Neuronal stem cell (in vitro differentiated cells): ENCODE measurements at regions not wholly inside any gene's neighbourhood (a gene's known extent, or its start where the extent isn't known, plus 50 kb on each side); places are given as distances from the start of the nearest gene placed in this dataset.
"Not testable (repeated sequence)": the region's sequence is repeated elsewhere in the genome, so short reads cannot be mapped to it uniquely, and the experiment has no call there.

Experiments used
- DNase-seq: peaks from one replicate; pipeline ENCODE4 v3.0.0-alpha.2; 2013; ENCODE audit warnings: low spot score
- H2AFZ ChIP-seq: one replicate; pipeline ENCODE4 v1.6.1; 2013; ENCODE audit warnings: mild to moderate bottlenecking, low read length, inconsistent platforms
- H2AK5ac ChIP-seq: 2 replicates; pipeline ENCODE4 v1.6.1; 2013; ENCODE audit warnings: low read depth, mild to moderate bottlenecking, inconsistent platforms, low read length, moderate library complexity, mixed read lengths
- H2BK120ac ChIP-seq: 2 replicates; pipeline ENCODE4 v1.6.1; 2013; ENCODE audit warnings: low read depth, mild to moderate bottlenecking, inconsistent platforms, low read length, moderate library complexity, mixed read lengths
- H2BK12ac ChIP-seq: one replicate; pipeline ENCODE4 v1.6.1; 2013; ENCODE audit warnings: low read length, inconsistent platforms
- H2BK15ac ChIP-seq: 2 replicates; pipeline ENCODE4 v1.6.1; 2013; ENCODE audit warnings: mild to moderate bottlenecking, low read length, inconsistent platforms, mixed read lengths
- H2BK5ac ChIP-seq: one replicate; pipeline ENCODE4 v1.6.1; 2013; ENCODE audit warnings: inconsistent platforms, mild to moderate bottlenecking, low read length, moderate library complexity
- H3K14ac ChIP-seq: one replicate; pipeline ENCODE4 v1.6.1; 2013; ENCODE audit warnings: low read length, inconsistent platforms
- H3K18ac ChIP-seq: 2 replicates; pipeline ENCODE4 v1.6.1; 2013; ENCODE audit warnings: low read length, inconsistent platforms
- H3K23ac ChIP-seq: 2 replicates; pipeline ENCODE4 v1.6.1; 2013; ENCODE audit warnings: low read depth, mild to moderate bottlenecking, mixed read lengths, low read length, inconsistent platforms; ENCODE audit not compliant: poor library complexity
- H3K27ac ChIP-seq: replicated peaks from 3 replicates; pipeline ENCODE4 v1.5.1; 2013; ENCODE audit warnings: low read length, inconsistent platforms
- H3K27me3 ChIP-seq, 3 experiments: 2 replicates each; pipeline ENCODE4 v1.6.1; 2013; ENCODE audit warnings: low read length in 3 of 3, mild to moderate bottlenecking in 2 of 3, inconsistent platforms in 1 of 3, low read depth in 1 of 3, mixed read lengths in 1 of 3, moderate library complexity in 1 of 3; ENCODE audit not compliant: control insufficient read depth in 3 of 3, insufficient read depth in 3 of 3
- H3K36me3 ChIP-seq, 2 donors: replicated peaks in 1 of 2; 2 replicates each; pipeline ENCODE4 v1.6.1; 2013; ENCODE audit warnings: low read length in 2 of 2; ENCODE audit not compliant: control insufficient read depth in 2 of 2, insufficient read depth in 2 of 2
- H3K4ac ChIP-seq: 2 replicates; pipeline ENCODE4 v1.6.1; 2013; ENCODE audit warnings: inconsistent platforms, mild to moderate bottlenecking, low read length, moderate library complexity
- H3K4me1 ChIP-seq, 2 donors: 1 replicate in 1 of 2; 2 replicates in 1 of 2; pipeline ENCODE4 v1.6.1; 2013; ENCODE audit warnings: low read length in 2 of 2, low read depth in 1 of 2; ENCODE audit not compliant: control insufficient read depth in 2 of 2, insufficient read depth in 1 of 2
- H3K4me2 ChIP-seq: one replicate; pipeline ENCODE4 v1.6.1; 2013; ENCODE audit warnings: mild to moderate bottlenecking, low read length, inconsistent platforms; ENCODE audit not compliant: insufficient read depth, poor library complexity, severe bottlenecking
- H3K4me3 ChIP-seq, 2 donors: 2 replicates each; pipeline ENCODE4 v1.5.1; 2013; ENCODE audit warnings: low read length in 2 of 2, mild to moderate bottlenecking in 2 of 2, inconsistent platforms in 1 of 2, moderate library complexity in 1 of 2
- H3K79me1 ChIP-seq: one replicate; pipeline ENCODE4 v1.6.1; 2013; ENCODE audit warnings: low read depth, mild to moderate bottlenecking, inconsistent platforms, low read length, moderate library complexity
- H3K9ac ChIP-seq: one replicate; pipeline ENCODE4 v1.6.1; 2013; ENCODE audit warnings: mild to moderate bottlenecking, low read depth, low read length, inconsistent platforms; ENCODE audit not compliant: poor library complexity
- H3K9me3 ChIP-seq, 2 donors: replicated peaks in 1 of 2; 2 replicates each; pipeline versions ENCODE3 to v1.6.1; 2013; ENCODE audit warnings: low read length in 2 of 2, mild to moderate bottlenecking in 2 of 2, inconsistent platforms in 1 of 2, low read depth in 1 of 2, mixed read lengths in 1 of 2, moderate library complexity in 1 of 2; ENCODE audit not compliant: control insufficient read depth in 2 of 2, insufficient read depth in 1 of 2
- H4K8ac ChIP-seq: one replicate; pipeline ENCODE4 v1.6.1; 2013; ENCODE audit warnings: low read depth, mild to moderate bottlenecking, inconsistent platforms, low read length, moderate library complexity
- H4K91ac ChIP-seq: one replicate; pipeline ENCODE4 v1.6.1; 2013; ENCODE audit warnings: low read length, low read depth, mild to moderate bottlenecking, inconsistent platforms; ENCODE audit not compliant: poor library complexity
- WGBS, 2 donors: extraction: QIAGEN DNeasy Blood & Tissue Kit; methylation state at CpG; one replicate each; pipeline ENCODE4 v1.1.7; 2013; ENCODE audit warnings: missing lambda C conversion rate in 2 of 2, mixed read lengths in 1 of 2; ENCODE audit not compliant: insufficient read length in 2 of 2, insufficient replicate concordance in 1 of 2; ENCODE audit errors: extremely low coverage in 2 of 2; 5-methylcytosine and 5-hydroxymethylcytosine counted together

GRCh38 chr4:11949355-11949754 is 520.7 kb upstream of the HS3ST1 start:
- Histone ChIP-seq H3K27me3 (no peaks in the 10 kb centered on the region), H2AK5ac (no peak overlapping the region), H3K18ac (no peak overlapping the region), H3K27ac (no peak overlapping the region), H3K4me3 (no peak overlapping the region), H3K4me2 (no peak overlapping the region), H4K91ac (no peak overlapping the region), H4K8ac (no peak overlapping the region), H3K9me3 (no peaks in the 10 kb centered on the region), H2BK15ac (no peak overlapping the region), H3K9ac (no peak overlapping the region), H3K23ac (no peak overlapping the region), H3K4me1 (peaks cover 4 to 5% of the 10 kb centered on the region in 2 donors), H3K36me3 (no peaks in the 10 kb centered on the region), H2BK5ac (no peak overlapping the region), H2AFZ (no peak overlapping the region), H3K14ac (no peak overlapping the region), H3K4ac (no peak overlapping the region), H2BK120ac (no peak overlapping the region), H2BK12ac (no peak overlapping the region), H3K79me1 (no peaks in the 10 kb centered on the region)
- DNase-seq, result no peak
- WGBS, 2 donors, result no CpG with 5 or more reads among the region's 3 CpGs

- peak overlapping the region; percentile 6 for H2AFZ ChIP-seq
- H2BK12ac ChIP-seq, H3K18ac ChIP-seq, H3K4me2 ChIP-seq, H3K27me3 ChIP-seq, H3K36me3 ChIP-seq, DNase-seq, H3K14ac ChIP-seq, H3K4me3 ChIP-seq, H2AK5ac ChIP-seq, H3K4me1 ChIP-seq, H2BK15ac ChIP-seq, H4K91ac ChIP-seq, H3K23ac ChIP-seq, H3K4ac ChIP-seq, H2BK5ac ChIP-seq, H3K9ac ChIP-seq, H4K8ac ChIP-seq, H2BK120ac ChIP-seq, H3K79me1 ChIP-seq, H3K27ac ChIP-seq, H3K9me3 ChIP-seq: not testable (repeated sequence)
- no CpG with 5 or more reads among the region's 1 CpG for WGBS, 2 donors
Measured at GRCh38 chr4:11947629-11948028, 518.9 kb upstream of the HS3ST1 start.

DNA sequence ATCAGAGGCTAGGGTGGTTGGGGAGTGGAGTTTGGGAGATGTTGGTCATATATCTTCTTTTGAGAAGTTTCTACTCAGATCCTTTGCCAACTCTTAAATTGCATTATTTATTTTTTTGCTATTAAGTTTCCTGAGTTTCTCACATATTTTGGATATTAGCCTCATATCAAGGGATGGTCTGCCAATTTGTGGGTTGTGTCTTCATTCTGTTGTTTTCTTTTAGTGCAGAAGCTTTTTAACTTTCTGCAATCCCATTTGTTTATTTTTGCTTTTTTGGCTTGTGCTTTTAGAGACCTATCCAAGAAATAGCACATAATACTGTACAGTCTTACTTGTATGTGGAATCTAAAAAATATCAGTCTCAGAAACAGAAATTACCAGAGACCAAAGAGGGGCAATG is 509.2 kb upstream of the HS3ST1 start:
- Histone ChIP-seq H3K4me3 (no peak overlapping the region), H3K36me3 (no peaks in the 10 kb centered on the region), H3K4me2 (no peak overlapping the region), H3K9me3 (no peaks in the 10 kb centered on the region), H3K9ac (no peak overlapping the region), H2BK12ac (no peak overlapping the region), H3K27ac (no peak overlapping the region), H2AK5ac (no peak overlapping the region), H3K79me1 (no peaks in the 10 kb centered on the region), H3K14ac (no peak overlapping the region), H2BK5ac (no peak overlapping the region), H3K23ac (no peak overlapping the region), H3K18ac (no peak overlapping the region), H4K8ac (no peak overlapping the region), H3K4ac (no peak overlapping the region), H2AFZ (no peak overlapping the region), H2BK15ac (no peak overlapping the region), H2BK120ac (no peak overlapping the region), H3K27me3 (no peaks in the 10 kb centered on the region), H3K4me1 (no peaks in the 10 kb centered on the region), H4K91ac (no peak overlapping the region)
- DNase-seq, result no peak

DNA sequence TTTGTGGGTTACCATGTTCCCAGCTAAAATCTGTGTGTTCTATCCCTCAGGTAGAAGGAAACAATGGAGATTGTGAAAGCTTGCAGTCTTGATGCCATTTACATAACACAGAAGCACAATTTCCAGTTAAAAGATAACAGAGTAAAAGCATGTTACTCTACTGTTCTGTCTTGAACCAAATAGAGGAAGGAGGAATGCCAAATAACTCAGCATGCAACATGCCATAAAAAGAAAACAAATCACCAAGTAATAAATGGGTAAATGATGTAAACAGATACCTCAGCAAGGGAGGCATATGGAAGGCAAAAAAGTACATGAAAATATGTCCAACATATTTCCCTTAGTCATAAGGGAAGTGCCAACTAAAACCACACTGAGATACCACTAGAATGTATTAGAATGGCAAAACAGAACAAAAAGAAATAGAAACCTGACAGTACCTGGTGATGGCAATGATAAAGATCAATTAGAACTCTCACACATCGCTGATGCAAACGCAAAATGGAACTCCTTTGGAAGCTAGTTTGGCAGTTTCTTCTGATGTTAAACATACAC is 502.6 kb upstream of the HS3ST1 start:
- H3K23ac ChIP-seq, result no peak overlapping the region
- no peak overlapping the region for H2BK15ac ChIP-seq
- H3K18ac ChIP-seq, result no peak overlapping the region
- no peak for DNase-seq
- H3K14ac ChIP-seq, result no peak overlapping the region
- H3K4me1 ChIP-seq, result peaks cover 0 to 2% of the 10 kb centered on the region in 2 donors
- H3K9me3 ChIP-seq, result no peaks in the 10 kb centered on the region
- WGBS, 2 donors, result no CpG with 5 or more reads among the region's 2 CpGs
- no peak overlapping the region for H2AFZ ChIP-seq
- no peak overlapping the region for H2AK5ac ChIP-seq
- H2BK120ac ChIP-seq, result no peak overlapping the region
- H4K91ac ChIP-seq, result no peak overlapping the region
- H3K4ac ChIP-seq, result no peak overlapping the region
- H2BK12ac ChIP-seq, result no peak overlapping the region
- no peaks in the 10 kb centered on the region for H3K79me1 ChIP-seq
- H3K36me3 ChIP-seq, result no peaks in the 10 kb centered on the region
- no peak overlapping the region for H2BK5ac ChIP-seq
- H3K4me3 ChIP-seq, result no peak overlapping the region
- H4K8ac ChIP-seq, result no peak overlapping the region
- no peak overlapping the region for H3K27ac ChIP-seq
- no peaks in the 10 kb centered on the region for H3K27me3 ChIP-seq
- no peak overlapping the region for H3K4me2 ChIP-seq
- H3K9ac ChIP-seq, result no peak overlapping the region
